Lung (tissue), 11 donors: ENCODE measurements at regions not wholly inside any gene's neighbourhood (a gene's known extent, or its start where the extent isn't known, plus 50 kb on each side); places are given as distances from the start of the nearest gene placed in this dataset.
A peak's percentile ranks its signal among the peaks of the same experiment; 100 is the strongest.

ENCODE experiments used
- ATAC-seq: fragments of 200-7000 bp; cut with Tn5 transposase; one replicate; pipeline ENCODE4 v1.9.1; 2020; ENCODE audit warnings: moderate number of reproducible peaks; ENCODE audit not compliant: insufficient read depth, low FRiP score
- DNase-seq, 3 donors: peaks; one replicate each; pipeline ENCODE4 v3.0.0-alpha.2; 2013 to 2017
- H3K27ac ChIP-seq, 2 donors: one replicate each; pipeline ENCODE4 v1.5.1; 2013; ENCODE audit warnings: mild to moderate bottlenecking in 2 of 2, moderate library complexity in 2 of 2, control low read depth in 1 of 2, inconsistent platforms in 1 of 2, low read depth in 1 of 2, low read length in 1 of 2
- H3K27me3 ChIP-seq, 3 donors: one replicate each; pipeline ENCODE4 v1.5.1; 2013; ENCODE audit warnings: low read length in 2 of 3; ENCODE audit not compliant: control insufficient read depth in 3 of 3, insufficient read depth in 3 of 3
- H3K36me3 ChIP-seq, 4 donors: one replicate each; pipeline ENCODE4 v1.5.1; 2013; ENCODE audit warnings: low read length in 4 of 4, mild to moderate bottlenecking in 1 of 4, moderate library complexity in 1 of 4; ENCODE audit not compliant: control insufficient read depth in 4 of 4, insufficient read depth in 4 of 4
- H3K4me1 ChIP-seq, 5 donors: one replicate each; pipeline ENCODE4 v1.5.1; 2013; ENCODE audit warnings: low read length in 5 of 5, mild to moderate bottlenecking in 2 of 5, moderate library complexity in 1 of 5; ENCODE audit not compliant: control insufficient read depth in 5 of 5, insufficient read depth in 5 of 5
- H3K4me3 ChIP-seq: one replicate; pipeline ENCODE4 v1.5.1; 2013; ENCODE audit warnings: mild to moderate bottlenecking, control low read depth, moderate library complexity
- H3K9ac ChIP-seq, 2 donors: one replicate each; pipeline ENCODE4 v1.5.1; 2013; ENCODE audit warnings: low read length in 2 of 2, control low read depth in 1 of 2; ENCODE audit not compliant: insufficient read depth in 1 of 2
- H3K9me3 ChIP-seq, 4 donors: one replicate each; pipeline ENCODE4 v1.5.1; 2013; ENCODE audit warnings: low read length in 3 of 4, mild to moderate bottlenecking in 1 of 4, moderate library complexity in 1 of 4; ENCODE audit not compliant: control insufficient read depth in 4 of 4, insufficient read depth in 3 of 4
- WGBS, 2 donors: extraction: QIAGEN DNeasy Blood & Tissue Kit; methylation state at CpG; one replicate each; pipeline ENCODE4 v1.1.7; 2013; 5-methylcytosine and 5-hydroxymethylcytosine counted together
- TF ChIP-seq, protein P1 (sequence below): IDR thresholded peaks from 2 replicates; pipeline ENCODE4 v1.5.1; 2012; ENCODE audit warnings: mild to moderate bottlenecking; ENCODE audit errors: control extremely low read depth, extremely low read depth
- donor health status: control.
- donor health status: control.
- donor health status: Bipolar disorder and iron deficiency.
- donor health status: healthy.
- donor health status: DM: yes; HTN: yes; CAD: no.

DNA sequence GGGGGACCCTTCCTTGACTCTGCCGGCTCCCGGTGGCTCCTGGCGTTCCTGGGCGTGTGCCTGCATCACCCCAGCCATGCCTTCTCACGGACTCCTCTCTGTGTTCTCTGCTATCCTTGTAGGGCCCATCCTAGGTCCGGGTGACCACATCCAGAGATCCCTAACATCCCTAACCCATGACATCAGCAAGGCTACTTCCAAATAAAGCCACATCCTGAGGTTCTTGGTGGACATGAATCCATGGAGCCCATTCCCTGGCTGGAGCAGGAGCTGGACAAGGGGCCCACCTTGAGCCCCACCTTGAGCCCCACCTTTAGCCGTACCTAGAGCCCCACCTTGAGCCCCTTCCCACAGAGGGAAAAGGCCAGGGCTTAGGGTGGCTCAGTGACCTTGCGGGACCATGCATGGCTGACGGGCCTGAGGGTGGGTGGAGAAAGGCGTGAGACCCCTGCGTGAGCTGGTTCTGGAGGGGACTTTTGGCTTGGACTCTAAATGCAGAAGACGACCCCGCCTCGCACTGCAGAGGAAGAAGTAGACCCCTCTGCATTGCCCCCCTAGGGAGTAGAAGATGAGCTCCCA lies 58.5 kb upstream of the INPP5A start:
- DNase-seq (no peak), ATAC-seq (no peak)
- WGBS, 2 donors = 91 to 94% methylated on average over 14 of the region's 14 CpGs
- Histone ChIP-seq H3K9me3 (no peaks in the 10 kb centered on the region), H3K4me3 (no peak overlapping the region), H3K27me3 (no peaks in the 10 kb centered on the region), H3K9ac (no peak overlapping the region), H3K4me1 (peaks cover 0 to 4% (median 0%) of the 10 kb centered on the region in 5 donors), H3K27ac (no peak overlapping the region), H3K36me3 (no peaks in the 10 kb centered on the region)
- TF ChIP-seq, protein P1, sequence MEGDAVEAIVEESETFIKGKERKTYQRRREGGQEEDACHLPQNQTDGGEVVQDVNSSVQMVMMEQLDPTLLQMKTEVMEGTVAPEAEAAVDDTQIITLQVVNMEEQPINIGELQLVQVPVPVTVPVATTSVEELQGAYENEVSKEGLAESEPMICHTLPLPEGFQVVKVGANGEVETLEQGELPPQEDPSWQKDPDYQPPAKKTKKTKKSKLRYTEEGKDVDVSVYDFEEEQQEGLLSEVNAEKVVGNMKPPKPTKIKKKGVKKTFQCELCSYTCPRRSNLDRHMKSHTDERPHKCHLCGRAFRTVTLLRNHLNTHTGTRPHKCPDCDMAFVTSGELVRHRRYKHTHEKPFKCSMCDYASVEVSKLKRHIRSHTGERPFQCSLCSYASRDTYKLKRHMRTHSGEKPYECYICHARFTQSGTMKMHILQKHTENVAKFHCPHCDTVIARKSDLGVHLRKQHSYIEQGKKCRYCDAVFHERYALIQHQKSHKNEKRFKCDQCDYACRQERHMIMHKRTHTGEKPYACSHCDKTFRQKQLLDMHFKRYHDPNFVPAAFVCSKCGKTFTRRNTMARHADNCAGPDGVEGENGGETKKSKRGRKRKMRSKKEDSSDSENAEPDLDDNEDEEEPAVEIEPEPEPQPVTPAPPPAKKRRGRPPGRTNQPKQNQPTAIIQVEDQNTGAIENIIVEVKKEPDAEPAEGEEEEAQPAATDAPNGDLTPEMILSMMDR = no peak

DNA sequence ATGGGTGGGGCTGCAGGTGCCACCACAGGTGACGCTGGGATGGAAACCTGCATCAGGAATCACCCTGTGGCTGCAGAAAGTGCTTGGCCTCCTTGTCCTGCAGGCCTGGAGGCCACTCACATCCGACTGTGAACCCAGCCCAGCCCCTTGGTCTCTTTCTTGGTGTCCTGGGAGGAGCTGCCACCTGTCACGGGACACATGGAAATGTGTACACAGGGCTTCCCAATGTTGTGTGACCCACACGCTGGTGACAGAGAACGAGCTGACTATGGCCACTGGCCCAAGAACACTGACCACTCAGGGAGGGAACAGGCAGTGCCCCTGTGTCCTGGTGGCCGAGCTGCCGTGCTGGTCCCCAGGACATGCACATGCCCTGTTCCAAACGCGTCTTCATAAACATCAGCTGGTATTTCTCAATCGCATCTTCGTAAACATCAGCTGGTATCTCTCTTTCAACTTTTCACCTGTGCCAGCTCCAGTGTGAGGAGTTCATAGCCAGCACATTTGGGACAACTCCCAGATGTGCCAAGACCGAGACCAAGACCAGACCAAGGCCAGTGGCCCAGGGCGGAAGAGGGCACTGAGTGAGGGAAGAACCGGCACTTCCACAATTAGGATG lies 57.9 kb upstream of the INPP5A start:
- Histone ChIP-seq H3K9me3 (no peaks in the 10 kb centered on the region), H3K4me1 (peaks cover 0 to 4% (median 0%) of the 10 kb centered on the region in 5 donors), H3K27ac (no peak overlapping the region), H3K4me3 (no peak overlapping the region), H3K36me3 (no peaks in the 10 kb centered on the region), H3K27me3 (no peaks in the 10 kb centered on the region), H3K9ac (no peak overlapping the region)
- ATAC-seq (no peak), DNase-seq (no peak)
- 79 to 87% methylated on average over 14 of the region's 14 CpGs for WGBS, 2 donors
- TF ChIP-seq, protein P1 = no peak

DNA sequence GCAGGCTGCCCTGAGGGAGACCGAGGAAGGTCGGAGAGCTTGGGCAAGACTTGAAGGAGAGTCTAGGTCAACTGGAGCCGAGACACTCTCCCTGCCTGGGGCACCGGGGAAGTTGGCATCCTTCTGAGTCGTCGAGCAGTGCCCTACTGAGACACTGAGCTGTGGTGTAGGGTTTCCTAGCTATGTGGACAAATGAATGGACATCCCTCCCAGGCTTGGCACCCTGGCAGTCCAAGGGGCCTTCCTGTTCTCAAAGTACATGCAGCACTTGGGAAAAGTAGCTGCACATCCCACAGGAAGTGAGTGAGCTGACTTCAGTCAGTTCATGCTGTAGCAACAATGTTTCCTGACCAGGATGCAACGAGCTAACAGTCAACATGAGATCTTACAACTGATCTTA lies 57.2 kb upstream of the INPP5A start:
- Histone ChIP-seq H3K4me3 (no peak overlapping the region), H3K36me3 (no peaks in the 10 kb centered on the region), H3K4me1 (peaks cover 0 to 4% (median 0%) of the 10 kb centered on the region in 5 donors), H3K9me3 (no peaks in the 10 kb centered on the region), H3K27me3 (no peaks in the 10 kb centered on the region), H3K27ac (no peak overlapping the region), H3K9ac (no peak overlapping the region)
- no peak for ATAC-seq
- no peak for DNase-seq
- WGBS, 2 donors = 37 to 69% methylated on average over 7 of the region's 7 CpGs
- TF ChIP-seq, protein P1 = no peak

DNA sequence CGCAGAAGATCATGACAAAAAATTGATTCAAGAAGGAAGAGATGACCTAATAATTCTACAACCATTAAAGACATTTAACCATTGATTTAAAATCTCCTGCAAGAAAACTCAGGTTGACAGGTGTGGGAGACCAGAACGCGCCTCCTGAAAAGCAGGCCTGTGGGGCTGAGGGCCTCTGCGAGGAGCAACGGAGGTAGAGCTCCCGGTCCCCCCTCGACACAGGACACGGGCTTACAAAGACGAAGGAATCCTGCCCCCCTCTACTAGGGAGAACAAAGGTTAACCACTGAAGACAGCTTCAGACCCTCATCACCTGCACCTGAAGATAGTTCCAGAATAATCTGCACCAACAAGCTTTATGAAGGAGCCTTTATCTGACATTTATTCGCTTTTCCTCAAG lies 55.9 kb upstream of the INPP5A start:
- no peaks in the 10 kb centered on the region for H3K36me3 ChIP-seq
- WGBS, 2 donors = 79 to 85% methylated on average over 10 of the region's 10 CpGs
- TF ChIP-seq, protein P1 = no peak

More for the DNA sequence above, 55.9 kb upstream of the INPP5A start:
- Histone ChIP-seq H3K27ac (peak overlapping the region in 1 of 2 donors; percentile 84), H3K4me3 (no peak overlapping the region), H3K4me1 (peaks cover 0 to 4% (median 0%) of the 10 kb centered on the region in 5 donors), H3K9ac (no peak overlapping the region), H3K9me3 (no peaks in the 10 kb centered on the region), H3K27me3 (no peaks in the 10 kb centered on the region)
- ATAC-seq (no peak), DNase-seq (no peak)
